ENCODE measurements at regions not wholly inside any gene's neighbourhood (a gene's known extent, or its start where the extent isn't known, plus 50 kb on each side); places are given as distances from the start of the nearest gene placed in this dataset.

DNA sequence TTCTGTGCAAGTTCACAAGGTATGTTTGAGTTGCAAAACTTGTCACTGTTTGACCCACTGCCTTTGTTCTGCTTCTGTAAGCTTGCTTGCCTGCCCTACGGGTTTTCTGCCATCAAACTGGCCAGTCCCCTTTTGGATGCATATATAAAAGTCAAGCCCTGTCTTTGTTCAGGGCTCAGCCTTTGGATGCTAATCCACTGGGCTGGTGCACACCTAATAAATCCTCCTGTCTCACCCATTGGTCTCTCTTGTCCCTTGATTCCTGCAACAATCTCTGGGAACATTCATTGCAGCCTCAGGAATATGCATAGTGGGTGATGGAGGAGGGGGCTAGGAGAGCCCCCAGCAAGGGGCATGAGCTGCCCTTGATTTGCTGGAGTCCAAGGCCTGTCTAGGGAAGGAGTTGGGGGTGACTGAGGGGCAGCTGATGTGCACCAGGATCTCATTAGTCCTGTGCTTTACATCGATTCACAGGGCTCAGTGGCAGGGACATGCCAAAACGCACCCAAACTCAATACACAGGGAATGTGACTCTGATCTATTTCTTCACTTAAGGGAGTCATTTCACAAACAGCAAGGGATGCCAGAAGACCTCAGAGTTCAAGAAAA, 225.4 kb upstream of the NLRP1 start:
- no peak for DNase-seq (ENCODE audit: low read depth)
- TF ChIP-seq, protein P1, sequence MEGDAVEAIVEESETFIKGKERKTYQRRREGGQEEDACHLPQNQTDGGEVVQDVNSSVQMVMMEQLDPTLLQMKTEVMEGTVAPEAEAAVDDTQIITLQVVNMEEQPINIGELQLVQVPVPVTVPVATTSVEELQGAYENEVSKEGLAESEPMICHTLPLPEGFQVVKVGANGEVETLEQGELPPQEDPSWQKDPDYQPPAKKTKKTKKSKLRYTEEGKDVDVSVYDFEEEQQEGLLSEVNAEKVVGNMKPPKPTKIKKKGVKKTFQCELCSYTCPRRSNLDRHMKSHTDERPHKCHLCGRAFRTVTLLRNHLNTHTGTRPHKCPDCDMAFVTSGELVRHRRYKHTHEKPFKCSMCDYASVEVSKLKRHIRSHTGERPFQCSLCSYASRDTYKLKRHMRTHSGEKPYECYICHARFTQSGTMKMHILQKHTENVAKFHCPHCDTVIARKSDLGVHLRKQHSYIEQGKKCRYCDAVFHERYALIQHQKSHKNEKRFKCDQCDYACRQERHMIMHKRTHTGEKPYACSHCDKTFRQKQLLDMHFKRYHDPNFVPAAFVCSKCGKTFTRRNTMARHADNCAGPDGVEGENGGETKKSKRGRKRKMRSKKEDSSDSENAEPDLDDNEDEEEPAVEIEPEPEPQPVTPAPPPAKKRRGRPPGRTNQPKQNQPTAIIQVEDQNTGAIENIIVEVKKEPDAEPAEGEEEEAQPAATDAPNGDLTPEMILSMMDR (conservative IDR thresholded peaks at IDR 0.05; ENCODE audit: low read depth, low read length), result no peak
- H3K4me3 ChIP-seq (ENCODE audit: low read depth, low read length), result no peak overlapping the region

DNA sequence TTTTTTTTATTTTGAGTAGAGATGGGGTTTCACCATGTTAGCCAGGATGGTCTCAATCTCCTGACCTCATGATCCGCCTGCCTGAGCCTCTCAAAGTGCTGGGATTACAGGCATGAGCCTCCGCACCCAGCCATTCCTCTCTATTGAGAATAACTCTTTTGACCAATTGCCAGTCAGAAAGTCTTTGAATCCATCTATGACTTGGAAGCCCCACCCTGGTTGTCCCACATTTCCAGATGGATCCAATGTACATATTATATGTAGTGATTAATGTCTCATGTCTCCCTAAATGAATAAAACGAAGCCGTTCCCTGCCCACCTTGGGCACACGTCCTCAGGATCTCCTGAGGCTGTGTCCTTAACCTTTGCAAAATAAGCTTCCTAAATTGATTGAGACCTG, 228.3 kb upstream of the NLRP1 start:
- no peak for DNase-seq (ENCODE audit: low read depth)
- H3K4me3 ChIP-seq (ENCODE audit: low read depth, low read length), result no peak overlapping the region
- TF ChIP-seq, protein P1 (conservative IDR thresholded peaks at IDR 0.05; ENCODE audit: low read depth, low read length), result no peak

DNA sequence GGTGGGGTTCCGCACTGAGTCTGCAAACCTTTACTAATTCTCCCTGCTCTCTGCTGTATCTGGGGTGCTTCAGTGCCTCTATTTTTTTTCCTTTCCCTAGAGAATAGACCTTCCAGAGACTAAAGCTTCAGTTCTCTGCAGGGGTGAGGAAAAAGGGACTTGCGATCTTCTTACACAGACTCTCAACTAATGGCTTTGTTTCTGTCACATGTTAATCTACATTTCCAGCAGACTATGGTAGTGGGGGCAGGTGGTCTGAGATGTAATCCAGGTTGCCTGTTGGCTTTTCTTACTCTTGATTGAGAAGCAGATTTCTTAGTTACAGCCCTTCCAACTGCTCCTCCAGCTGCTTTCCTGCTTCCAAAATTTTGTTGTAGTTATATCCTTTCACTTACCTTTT, 229.0 kb upstream of the NLRP1 start:
- TF ChIP-seq, protein P1 (conservative IDR thresholded peaks at IDR 0.05; ENCODE audit: low read depth, low read length), result no peak
- no peak overlapping the region for H3K4me3 ChIP-seq (ENCODE audit: low read depth, low read length)
- no peak for DNase-seq (ENCODE audit: low read depth)

DNA sequence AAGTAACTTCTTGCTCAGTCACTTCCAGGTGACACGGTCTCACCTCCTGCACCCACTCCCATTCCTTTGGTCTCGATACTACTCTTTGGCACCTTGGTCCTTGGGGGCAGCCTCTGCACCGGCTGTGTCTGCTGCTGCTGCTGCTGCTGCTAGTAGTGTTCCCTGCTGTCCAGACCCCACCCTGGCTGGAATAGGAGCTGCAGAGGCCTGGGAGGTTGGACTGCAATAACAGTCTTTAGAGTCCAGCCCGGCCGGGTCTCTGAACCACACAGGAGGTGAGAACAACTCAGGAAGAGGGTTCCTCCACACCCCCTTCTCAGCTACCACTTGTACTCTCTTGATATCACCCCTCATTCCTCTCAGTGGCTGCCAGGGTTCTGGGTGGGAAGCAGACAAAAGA, 231.1 kb upstream of the NLRP1 start:
- H3K4me3 ChIP-seq (ENCODE audit: low read depth, low read length), result no peak overlapping the region
- no peak for DNase-seq (ENCODE audit: low read depth)
- TF ChIP-seq, protein P1 (conservative IDR thresholded peaks at IDR 0.05; ENCODE audit: low read depth, low read length), result no peak

DNA sequence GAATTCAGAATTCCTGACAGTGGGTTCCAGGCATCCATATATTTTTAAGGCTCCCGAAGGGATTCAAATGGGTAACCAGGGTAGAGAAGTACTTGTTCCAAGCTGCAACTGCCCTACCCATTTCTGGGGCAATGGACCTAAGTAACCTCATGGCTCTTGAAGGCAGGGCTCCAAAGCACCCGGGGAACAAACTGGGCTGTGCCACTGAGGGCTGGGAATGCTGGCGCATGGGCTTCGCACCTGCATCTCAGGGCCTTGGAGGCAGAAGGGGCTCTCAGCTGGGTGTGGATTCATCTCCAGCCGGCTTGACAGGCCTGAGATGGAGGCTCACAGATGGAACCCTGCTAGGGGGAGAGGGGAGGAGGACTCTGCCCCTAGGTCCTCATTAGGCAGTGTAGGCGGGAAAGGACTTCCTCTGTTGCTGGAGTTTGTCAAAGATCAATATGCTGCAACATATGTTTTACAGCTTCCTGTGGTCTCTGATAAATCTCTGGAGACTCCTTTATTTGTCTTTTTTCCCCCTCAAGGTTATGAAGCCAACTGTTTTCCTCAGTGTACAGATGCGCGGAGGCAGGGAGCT, 232.3 kb upstream of the NLRP1 start:
- H3K4me3 ChIP-seq (ENCODE audit: low read depth, low read length), result no peak overlapping the region
- TF ChIP-seq, protein P1 (conservative IDR thresholded peaks at IDR 0.05; ENCODE audit: low read depth, low read length), result no peak
- no peak for DNase-seq (ENCODE audit: low read depth)

DNA sequence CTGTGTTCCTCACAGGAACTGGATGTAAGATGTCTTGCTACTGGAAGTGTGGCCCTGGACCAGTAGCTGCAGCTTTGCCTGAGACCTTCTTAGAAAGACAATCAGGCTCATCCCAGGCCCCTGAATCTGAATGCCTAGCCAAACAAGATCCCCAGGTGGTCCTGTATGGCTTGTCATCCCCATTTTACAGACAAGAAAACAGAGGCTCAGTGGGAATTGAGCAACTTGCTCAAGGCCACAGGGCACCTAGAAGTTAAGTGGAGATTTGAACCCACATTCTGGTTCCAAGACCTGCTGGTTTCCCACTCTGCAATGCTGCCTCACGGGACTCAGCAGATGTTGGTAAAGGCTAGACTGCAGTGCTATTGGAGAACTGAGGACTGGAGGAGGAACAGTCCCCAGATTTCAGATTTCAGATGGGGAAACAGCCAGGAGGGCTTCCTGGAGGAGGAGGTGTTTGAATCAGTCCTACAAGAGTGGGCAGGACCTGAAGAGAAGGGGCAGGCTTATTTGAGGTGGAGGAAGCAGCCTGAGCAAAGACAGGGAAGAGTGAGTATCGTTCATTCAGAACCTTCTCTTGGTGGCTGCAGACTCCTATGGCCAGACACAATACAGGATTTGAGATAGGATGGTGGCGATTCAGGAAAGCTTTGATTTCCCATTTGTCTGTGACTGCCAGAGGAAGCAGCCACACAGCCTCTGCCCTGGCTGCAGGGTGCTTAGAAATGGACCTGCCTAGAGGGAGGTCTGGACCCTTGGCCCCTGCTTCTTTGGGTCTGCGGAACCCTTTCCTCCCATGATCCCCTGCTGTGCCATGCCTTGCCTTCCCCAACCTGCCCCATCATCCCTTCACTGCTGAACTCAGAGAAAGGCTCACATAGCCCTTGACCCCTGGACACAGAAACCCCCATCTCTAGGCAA, 233.4 kb upstream of the NLRP1 start:
- TF ChIP-seq, protein P1 (conservative IDR thresholded peaks at IDR 0.05; ENCODE audit: low read depth, low read length), result no peak
- no peak overlapping the region for H3K4me3 ChIP-seq (ENCODE audit: low read depth, low read length)
- DNase-seq (ENCODE audit: low read depth), result no peak

Measured in epithelial cell of proximal tubule (primary cell).